ENCODE measurements at regions not wholly inside any gene's neighbourhood (a gene's known extent, or its start where the extent isn't known, plus 50 kb on each side); places are given as distances from the start of the nearest gene placed in this dataset.

DNA sequence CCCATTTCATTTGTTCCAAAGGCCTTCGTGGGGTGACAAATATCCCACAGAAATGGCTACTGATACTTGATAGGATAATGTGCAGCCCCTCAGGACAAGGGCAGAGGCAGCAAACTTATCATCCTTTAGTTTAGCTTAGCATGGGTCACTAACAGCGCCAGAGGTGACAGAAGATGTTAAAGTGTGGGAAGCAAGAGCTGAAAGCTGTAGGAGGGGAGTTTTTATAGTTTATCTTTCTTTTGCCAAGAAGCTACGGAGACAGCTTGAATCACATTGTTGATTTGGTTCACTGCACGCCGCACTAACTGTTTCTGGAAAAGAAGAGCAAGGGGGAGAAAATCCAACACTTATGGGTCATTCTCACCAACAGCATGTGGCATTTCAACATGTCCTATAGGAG, 773.9 kb upstream of the MMS22L start:
- TF ChIP-seq, protein P1, sequence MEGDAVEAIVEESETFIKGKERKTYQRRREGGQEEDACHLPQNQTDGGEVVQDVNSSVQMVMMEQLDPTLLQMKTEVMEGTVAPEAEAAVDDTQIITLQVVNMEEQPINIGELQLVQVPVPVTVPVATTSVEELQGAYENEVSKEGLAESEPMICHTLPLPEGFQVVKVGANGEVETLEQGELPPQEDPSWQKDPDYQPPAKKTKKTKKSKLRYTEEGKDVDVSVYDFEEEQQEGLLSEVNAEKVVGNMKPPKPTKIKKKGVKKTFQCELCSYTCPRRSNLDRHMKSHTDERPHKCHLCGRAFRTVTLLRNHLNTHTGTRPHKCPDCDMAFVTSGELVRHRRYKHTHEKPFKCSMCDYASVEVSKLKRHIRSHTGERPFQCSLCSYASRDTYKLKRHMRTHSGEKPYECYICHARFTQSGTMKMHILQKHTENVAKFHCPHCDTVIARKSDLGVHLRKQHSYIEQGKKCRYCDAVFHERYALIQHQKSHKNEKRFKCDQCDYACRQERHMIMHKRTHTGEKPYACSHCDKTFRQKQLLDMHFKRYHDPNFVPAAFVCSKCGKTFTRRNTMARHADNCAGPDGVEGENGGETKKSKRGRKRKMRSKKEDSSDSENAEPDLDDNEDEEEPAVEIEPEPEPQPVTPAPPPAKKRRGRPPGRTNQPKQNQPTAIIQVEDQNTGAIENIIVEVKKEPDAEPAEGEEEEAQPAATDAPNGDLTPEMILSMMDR (IDR thresholded peaks at IDR 0.05; ENCODE audit: insufficient read depth, low read depth, low read length): no peak
- no peak for TF ChIP-seq EZH2 (IDR thresholded peaks at IDR 0.05; ENCODE audit: insufficient read depth, low read length)
